Activated CD8-positive, alpha-beta T cell treated with anti-CD3 and anti-CD28 coated beads for 36 hours (primary cell): ENCODE measurements at regions not wholly inside any gene's neighbourhood (a gene's known extent, or its start where the extent isn't known, plus 50 kb on each side); places are given as distances from the start of the nearest gene placed in this dataset.
A peak's percentile ranks its signal among the peaks of the same experiment; 100 is the strongest.

Experiments
- ATAC-seq: fragments of 200-7000 bp; cut with Tn5 transposase; one replicate; pipeline ENCODE4 v1.10.0; 2021; ENCODE audit warnings: mild to moderate bottlenecking, moderate library complexity
- CTCF ChIA-PET: fragments of 350-600 bp; sonication (Branson Sonifier 250); formaldehyde crosslinking; loops from one replicate; lab custom pipeline; 2021; ENCODE audit warnings: antibody characterized with exemption; lab: Charles Lee
- POLR2A ChIA-PET: fragments of 350-600 bp; sonication (Branson Sonifier 250); formaldehyde crosslinking; loops from one replicate; lab custom pipeline; 2021; ENCODE audit warnings: antibody characterized with exemption; lab: Charles Lee
- DNase-seq: peaks from one replicate; pipeline ENCODE4 v3.0.0-alpha.2; 2020
- H3K27ac Mint-ChIP-seq: one replicate; pipeline ENCODE4 v1.8.0; 2021; ENCODE audit warnings: mild to moderate bottlenecking, mixed read lengths
- H3K27me3 Mint-ChIP-seq: one replicate; pipeline ENCODE4 v1.8.0; 2021; ENCODE audit warnings: mixed read lengths
- H3K36me3 Mint-ChIP-seq: one replicate; pipeline ENCODE4 v1.8.0; 2021; ENCODE audit warnings: low read depth, mixed read lengths
- H3K4me1 Mint-ChIP-seq: one replicate; pipeline ENCODE4 v1.8.0; 2021; ENCODE audit warnings: low read depth, mixed read lengths
- H3K4me3 Mint-ChIP-seq: one replicate; pipeline ENCODE4 v1.8.0; 2021; ENCODE audit warnings: mild to moderate bottlenecking, moderate library complexity, mixed read lengths
- H3K9me3 Mint-ChIP-seq: one replicate; pipeline ENCODE4 v1.8.0; 2021; ENCODE audit warnings: mixed read lengths
- CTCF ChIP-seq: fragments of 200-600 bp; IDR thresholded peaks from one replicate; pipeline ENCODE4 v1.8.0; 2022; ENCODE audit warnings: antibody characterized with exemption, mild to moderate bottlenecking
- intact Hi-C: fragments of 100-400 bp; cut with micrococcal nuclease; formaldehyde crosslinking; loops from one replicate; pipeline ENCODE4 v1.10.0; 2022

GRCh38 chr4:83213640-83214039 is 71.0 kb downstream of the COQ2 start:
- H3K27ac Mint-ChIP-seq: no peak overlapping the region
- TF ChIP-seq CTCF: no peak
- peaks cover 67% of the 10 kb centered on the region for H3K4me1 Mint-ChIP-seq
- ChIA-PET CTCF (no interaction called here), POLR2A (no interaction called here)
- peaks cover 3% of the 10 kb centered on the region for H3K36me3 Mint-ChIP-seq
- H3K27me3 Mint-ChIP-seq: no peaks in the 10 kb centered on the region
- H3K4me3 Mint-ChIP-seq: no peak overlapping the region
- intact Hi-C loops: no loop called here
- H3K9me3 Mint-ChIP-seq: no peaks in the 10 kb centered on the region
- ATAC-seq: no peak
- no peak for DNase-seq

GRCh38 chr4:83212041-83212851 is 72.4 kb downstream of the COQ2 start:
- peak overlapping the region; percentile 72 for H3K27ac Mint-ChIP-seq
- no peak for TF ChIP-seq CTCF
- CTCF ChIA-PET: interaction anchor here (0.7 to 3.0 kb wide), 4 partner anchors 13 to 102 kb away, joined by 3 to 9 read pairs (median 4); no protein-coding TSS in a partner anchor
- DNase-seq: peak; percentile 71
- peak; percentile 87 for ATAC-seq
- H3K36me3 Mint-ChIP-seq: peaks cover 3% of the 10 kb centered on the region
- no peak overlapping the region for H3K4me3 Mint-ChIP-seq
- intact Hi-C loops: no loop called here
- POLR2A ChIA-PET: interaction anchor here (0.8 to 1.1 kb wide), 2 partner anchors 102 to 106 kb away, joined by 3 read pairs; no protein-coding TSS in a partner anchor
- peaks cover 53% of the 10 kb centered on the region for H3K4me1 Mint-ChIP-seq
- no peaks in the 10 kb centered on the region for H3K9me3 Mint-ChIP-seq
- H3K27me3 Mint-ChIP-seq: no peaks in the 10 kb centered on the region

- Mint-ChIP-seq H3K36me3 (no peaks in the 10 kb centered on the region), H3K27me3 (no peaks in the 10 kb centered on the region), H3K27ac (no peak overlapping the region), H3K4me3 (no peak overlapping the region), H3K9me3 (no peaks in the 10 kb centered on the region), H3K4me1 (peaks cover 36% of the 10 kb centered on the region)
- CTCF ChIA-PET: interaction anchor here (1.0 to 3.0 kb wide), 2 partner anchors 9 to 99 kb away, joined by 3 to 9 read pairs; no protein-coding TSS in a partner anchor
- TF ChIP-seq CTCF: no peak
- DNase-seq (no peak), ATAC-seq (no peak)
- intact Hi-C loops: no loop called here
- POLR2A ChIA-PET: interaction anchor here (0.8 to 1.0 kb wide), 2 partner anchors 22 to 25 kb away, joined by 3 read pairs; no protein-coding TSS in a partner anchor
Measured at GRCh38 chr4:83209419-83209818, 75.2 kb downstream of the COQ2 start.

- CTCF ChIA-PET: interaction anchor here (0.7 to 1.1 kb wide), 3 partner anchors 9 to 43 kb away, joined by 3 to 5 read pairs (median 3); no protein-coding TSS in a partner anchor
- POLR2A ChIA-PET: interaction anchor here (0.6 to 1.3 kb wide), 4 partner anchors 9 to 32 kb away, joined by 3 read pairs; no protein-coding TSS in a partner anchor
- ATAC-seq (no peak), DNase-seq (no peak)
- no peaks in the 10 kb centered on the region for H3K9me3 Mint-ChIP-seq
- no peak overlapping the region for H3K4me3 Mint-ChIP-seq
- H3K36me3 Mint-ChIP-seq: no peaks in the 10 kb centered on the region
- H3K27me3 Mint-ChIP-seq: no peaks in the 10 kb centered on the region
- no peak for TF ChIP-seq CTCF
- intact Hi-C loops: no loop called here
- H3K4me1 Mint-ChIP-seq: peaks cover 36% of the 10 kb centered on the region
- no peak overlapping the region for H3K27ac Mint-ChIP-seq
Measured at GRCh38 chr4:83208371-83209365, 75.9 kb downstream of the COQ2 start.
